GM10248 (cell line): ENCODE measurements at regions not wholly inside any gene's neighbourhood (a gene's known extent, or its start where the extent isn't known, plus 50 kb on each side); places are given as distances from the start of the nearest gene placed in this dataset.

Experiments used
- CTCF ChIA-PET: fragments of 300-600 bp; sonication (Branson Sonifier 250); formaldehyde crosslinking; extraction: SDS; loops from one replicate; lab custom pipeline; 2021; ENCODE audit warnings: antibody characterized with exemption; lab: Yijun Ruan, JAX
- POLR2A ChIA-PET: fragments of 350-650 bp; sonication (Branson Sonifier 250); formaldehyde crosslinking; extraction: SDS; loops from one replicate; lab custom pipeline; 2020; ENCODE audit warnings: antibody characterized with exemption; lab: Yijun Ruan, JAX
- DNase-seq: peaks from one replicate; pipeline ENCODE4 v3.0.0; 2012; ENCODE audit errors: extremely low spot score
- CTCF ChIP-seq: IDR thresholded peaks from 2 replicates; pipeline ENCODE4 v1.5.1; 2012; ENCODE audit warnings: mild to moderate bottlenecking, low read depth; ENCODE audit errors: extremely low read depth, missing control alignments, control extremely low read depth

GRCh38 chr2:117707874-117708273 is 106.6 kb upstream of the DDX18 start:
- DNase-seq = no peak
- CTCF ChIA-PET = no interaction called here
- no peak for TF ChIP-seq CTCF
- POLR2A ChIA-PET = no interaction called here

GRCh38 chr2:117712684-117713083 is 101.8 kb upstream of the DDX18 start:
- ChIA-PET CTCF (interaction anchor here (1.5 to 1.6 kb wide), 2 partner anchors 8 to 10 kb away, joined by 4 read pairs; no protein-coding TSS in a partner anchor), POLR2A (no interaction called here)
- no peak for TF ChIP-seq CTCF
- no peak for DNase-seq

GRCh38 chr2:117714110-117714509 is 100.4 kb upstream of the DDX18 start:
- ChIA-PET CTCF (interaction anchor here (1.4 to 2.2 kb wide), 3 partner anchors 10 to 39 kb away, joined by 3 to 6 read pairs (median 4); no protein-coding TSS in a partner anchor), POLR2A (no interaction called here)
- no peak for TF ChIP-seq CTCF
- no peak for DNase-seq

- TF ChIP-seq CTCF = no peak
- ChIA-PET POLR2A (no interaction called here), CTCF (interaction anchor here (1.0 to 2.2 kb wide), 4 partner anchors 9 to 70 kb away, joined by 3 to 6 read pairs (median 3); no protein-coding TSS in a partner anchor)
- no peak for DNase-seq
Observed at GRCh38 chr2:117714745-117715417, 99.6 kb upstream of the DDX18 start.

GRCh38 chr2:117716505-117716904 is 98.0 kb upstream of the DDX18 start:
- POLR2A ChIA-PET = no interaction called here
- CTCF ChIA-PET = interaction anchor here (2.2 kb wide), 1 partner anchor 19 kb away, joined by 6 read pairs; no protein-coding TSS in a partner anchor
- TF ChIP-seq CTCF = no peak

GRCh38 chr2:117717072-117717471 is 97.4 kb upstream of the DDX18 start:
- POLR2A ChIA-PET = no interaction called here
- TF ChIP-seq CTCF = no peak

More at GRCh38 chr2:117716505-117716904, 98.0 kb upstream of the DDX18 start:
- no peak for DNase-seq

More at GRCh38 chr2:117717072-117717471, 97.4 kb upstream of the DDX18 start:
- CTCF ChIA-PET = no interaction called here
- no peak for DNase-seq
